Esophagus squamous epithelium (tissue), 4 donors: ENCODE measurements at regions not wholly inside any gene's neighbourhood (a gene's known extent, or its start where the extent isn't known, plus 50 kb on each side); places are given as distances from the start of the nearest gene placed in this dataset.

Experiments used
- CTCF ChIP-seq, 6 experiments: fragments of 450-650 bp in 4 of 6; fragments of 200-600 bp in 2 of 6; sonication (generic) in 2 of 6; IDR thresholded peaks; one replicate each; pipeline ENCODE4 v1.5.1; 2016 to 2019; ENCODE audit warnings: antibody characterized with exemption in 6 of 6, mild to moderate bottlenecking in 4 of 6, moderate library complexity in 4 of 6
- POLR2A ChIP-seq, 4 donors: fragments of 450-650 bp; IDR thresholded peaks; one replicate each; pipeline ENCODE4 v1.6.1; 2017; ENCODE audit warnings: antibody characterized with exemption in 4 of 4, mild to moderate bottlenecking in 4 of 4, moderate library complexity in 3 of 4

GRCh38 chr18:78666666-78667335 is 312.8 kb upstream of the SALL3 start:
- TF ChIP-seq POLR2A (IDR thresholded peaks at IDR 0.05), result no peak
- TF ChIP-seq CTCF (IDR thresholded peaks at IDR 0.05), result no peak
